ENCODE measurements at regions not wholly inside any gene's neighbourhood (a gene's known extent, or its start where the extent isn't known, plus 50 kb on each side); places are given as distances from the start of the nearest gene placed in this dataset.

DNA sequence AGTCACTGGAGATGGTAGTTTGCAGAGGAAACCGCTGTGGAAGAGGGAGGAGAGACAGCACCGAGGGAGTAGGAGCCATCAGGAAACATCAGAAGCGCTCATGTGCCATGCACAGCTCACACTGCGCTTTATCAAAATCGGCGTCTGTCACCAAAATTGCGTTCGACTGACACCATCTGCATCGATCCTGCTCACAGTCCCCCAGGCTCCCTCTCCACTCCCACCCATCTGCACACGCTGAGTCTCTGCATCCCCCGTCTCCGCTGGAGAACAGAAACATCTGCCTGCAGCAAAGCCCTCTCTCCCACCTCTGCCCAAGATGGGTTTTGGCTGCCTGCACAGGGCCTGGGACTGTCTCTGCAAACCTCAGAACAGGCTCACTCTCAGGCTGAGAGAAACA is 187.5 kb upstream of the RPL38 start:
- Mint-ChIP-seq H3K4me1 (ENCODE audit: unreplicated experiment) (no peaks in the 10 kb centered on the region), H3K9me3 (ENCODE audit: unreplicated experiment) (no peaks in the 10 kb centered on the region), H3K4me3 (ENCODE audit: unreplicated experiment) (no peak overlapping the region), H3K27ac (ENCODE audit: unreplicated experiment) (no peak overlapping the region), H3K36me3 (ENCODE audit: low read depth, unreplicated experiment) (no peaks in the 10 kb centered on the region), H3K27me3 (ENCODE audit: unreplicated experiment) (peaks cover 2% of the 10 kb centered on the region)
- no peak for DNase-seq (ENCODE audit: low spot score)
- TF ChIP-seq, protein P1, sequence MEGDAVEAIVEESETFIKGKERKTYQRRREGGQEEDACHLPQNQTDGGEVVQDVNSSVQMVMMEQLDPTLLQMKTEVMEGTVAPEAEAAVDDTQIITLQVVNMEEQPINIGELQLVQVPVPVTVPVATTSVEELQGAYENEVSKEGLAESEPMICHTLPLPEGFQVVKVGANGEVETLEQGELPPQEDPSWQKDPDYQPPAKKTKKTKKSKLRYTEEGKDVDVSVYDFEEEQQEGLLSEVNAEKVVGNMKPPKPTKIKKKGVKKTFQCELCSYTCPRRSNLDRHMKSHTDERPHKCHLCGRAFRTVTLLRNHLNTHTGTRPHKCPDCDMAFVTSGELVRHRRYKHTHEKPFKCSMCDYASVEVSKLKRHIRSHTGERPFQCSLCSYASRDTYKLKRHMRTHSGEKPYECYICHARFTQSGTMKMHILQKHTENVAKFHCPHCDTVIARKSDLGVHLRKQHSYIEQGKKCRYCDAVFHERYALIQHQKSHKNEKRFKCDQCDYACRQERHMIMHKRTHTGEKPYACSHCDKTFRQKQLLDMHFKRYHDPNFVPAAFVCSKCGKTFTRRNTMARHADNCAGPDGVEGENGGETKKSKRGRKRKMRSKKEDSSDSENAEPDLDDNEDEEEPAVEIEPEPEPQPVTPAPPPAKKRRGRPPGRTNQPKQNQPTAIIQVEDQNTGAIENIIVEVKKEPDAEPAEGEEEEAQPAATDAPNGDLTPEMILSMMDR (IDR thresholded peaks at IDR 0.05; ENCODE audit: unreplicated experiment) = no peak

DNA sequence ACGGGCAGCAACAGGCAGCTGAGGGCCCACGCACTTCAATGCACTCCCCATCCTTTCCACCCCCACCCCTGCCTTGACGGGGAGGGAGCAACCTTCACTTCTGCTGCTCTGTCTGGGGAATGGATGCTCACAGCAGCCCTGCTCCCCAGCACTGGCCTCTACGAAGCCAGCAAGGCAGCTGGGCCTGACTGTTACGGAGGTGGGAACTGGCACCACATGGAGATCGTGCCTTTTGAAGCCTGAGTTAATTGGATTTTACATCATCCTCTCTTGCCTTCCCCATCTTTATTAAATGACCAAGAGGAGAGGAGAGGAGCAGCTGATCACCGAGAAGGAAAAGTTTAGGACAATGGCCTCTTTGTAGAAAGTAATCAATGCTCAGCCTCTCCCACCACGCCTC is 187.0 kb upstream of the RPL38 start:
- no peak overlapping the region for H3K4me3 Mint-ChIP-seq (ENCODE audit: unreplicated experiment)
- no peak overlapping the region for H3K27ac Mint-ChIP-seq (ENCODE audit: unreplicated experiment)
- no peaks in the 10 kb centered on the region for H3K4me1 Mint-ChIP-seq (ENCODE audit: unreplicated experiment)
- TF ChIP-seq, protein P1 (IDR thresholded peaks at IDR 0.05; ENCODE audit: unreplicated experiment) = no peak
- H3K9me3 Mint-ChIP-seq (ENCODE audit: unreplicated experiment) = no peaks in the 10 kb centered on the region
- H3K27me3 Mint-ChIP-seq (ENCODE audit: unreplicated experiment) = peaks cover 2% of the 10 kb centered on the region
- no peak for DNase-seq (ENCODE audit: low spot score)
- no peaks in the 10 kb centered on the region for H3K36me3 Mint-ChIP-seq (ENCODE audit: low read depth, unreplicated experiment)

DNA sequence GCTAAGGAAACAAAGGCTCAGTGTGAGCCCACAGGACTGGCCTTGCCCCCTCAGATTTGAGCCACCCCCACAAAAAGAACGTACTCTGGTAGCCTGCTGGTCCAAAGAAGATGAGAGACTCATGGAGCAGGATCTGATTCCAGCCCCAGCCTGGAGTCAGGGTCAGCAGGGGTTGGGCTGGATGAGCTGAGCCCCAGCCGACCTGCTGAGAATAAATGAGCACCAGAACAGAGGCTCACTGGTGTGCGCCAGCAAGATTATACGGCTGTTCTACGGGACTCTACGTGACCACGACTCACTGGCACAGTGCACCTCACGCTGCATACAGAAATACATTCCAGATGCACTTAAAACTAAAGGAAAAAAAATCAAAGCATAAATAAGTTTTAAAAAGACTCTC is 186.0 kb upstream of the RPL38 start:
- no peak overlapping the region for H3K27ac Mint-ChIP-seq (ENCODE audit: unreplicated experiment)
- TF ChIP-seq, protein P1 (IDR thresholded peaks at IDR 0.05; ENCODE audit: unreplicated experiment) = no peak
- no peaks in the 10 kb centered on the region for H3K36me3 Mint-ChIP-seq (ENCODE audit: low read depth, unreplicated experiment)
- no peak overlapping the region for H3K4me3 Mint-ChIP-seq (ENCODE audit: unreplicated experiment)
- DNase-seq (ENCODE audit: low spot score) = no peak
- no peaks in the 10 kb centered on the region for H3K9me3 Mint-ChIP-seq (ENCODE audit: unreplicated experiment)
- H3K4me1 Mint-ChIP-seq (ENCODE audit: unreplicated experiment) = no peaks in the 10 kb centered on the region
- peaks cover 2% of the 10 kb centered on the region for H3K27me3 Mint-ChIP-seq (ENCODE audit: unreplicated experiment)

DNA sequence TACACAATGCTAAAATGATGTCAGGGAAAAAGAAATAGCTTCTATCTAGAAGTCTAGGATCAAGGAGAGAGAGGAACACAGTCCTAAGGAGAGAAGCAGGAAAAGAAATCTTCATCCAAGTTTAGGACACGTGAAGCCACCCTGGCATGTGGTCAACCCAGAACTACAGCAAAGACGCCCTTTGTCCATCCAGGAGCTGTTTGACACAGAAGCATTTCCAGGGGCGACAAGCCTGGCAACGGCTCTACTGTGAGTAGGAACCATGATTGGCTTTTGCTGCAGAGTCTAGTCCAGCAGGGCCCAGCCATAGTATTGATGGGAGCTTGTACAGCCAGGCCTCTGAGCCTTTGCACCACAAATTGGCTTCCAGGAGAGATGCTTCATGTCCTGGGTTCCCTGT is 185.4 kb upstream of the RPL38 start:
- H3K27me3 Mint-ChIP-seq (ENCODE audit: unreplicated experiment) = peaks cover 2% of the 10 kb centered on the region
- TF ChIP-seq, protein P1 (IDR thresholded peaks at IDR 0.05; ENCODE audit: unreplicated experiment) = no peak

DNA sequence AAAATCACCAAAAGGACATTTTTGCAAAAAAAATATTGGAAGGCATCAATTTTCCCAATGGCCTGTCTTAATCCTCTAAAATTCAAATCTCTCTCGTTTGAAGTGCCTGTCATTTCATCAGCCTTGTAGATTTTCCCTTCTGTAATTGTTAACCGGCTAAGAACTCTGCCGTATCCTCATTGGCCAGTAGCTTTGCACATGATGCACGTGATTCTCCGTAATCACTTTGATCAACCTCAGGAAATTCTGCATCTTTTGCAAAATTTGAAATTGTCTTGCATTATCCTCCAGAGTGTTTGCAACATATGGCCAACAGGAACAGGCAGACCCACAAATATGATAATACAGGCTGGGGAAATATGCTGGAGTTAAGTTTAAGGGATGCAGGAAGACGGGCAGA is 184.2 kb upstream of the RPL38 start:
- Mint-ChIP-seq H3K27ac (ENCODE audit: unreplicated experiment) (no peak overlapping the region), H3K27me3 (ENCODE audit: unreplicated experiment) (peaks cover 2% of the 10 kb centered on the region), H3K4me3 (ENCODE audit: unreplicated experiment) (no peak overlapping the region), H3K4me1 (ENCODE audit: unreplicated experiment) (no peaks in the 10 kb centered on the region), H3K9me3 (ENCODE audit: unreplicated experiment) (no peaks in the 10 kb centered on the region), H3K36me3 (ENCODE audit: low read depth, unreplicated experiment) (no peaks in the 10 kb centered on the region)
- DNase-seq (ENCODE audit: low spot score) = no peak
- TF ChIP-seq, protein P1 (IDR thresholded peaks at IDR 0.05; ENCODE audit: unreplicated experiment) = no peak

More for the DNA sequence above, 185.4 kb upstream of the RPL38 start:
- Mint-ChIP-seq H3K4me3 (ENCODE audit: unreplicated experiment) (no peak overlapping the region), H3K4me1 (ENCODE audit: unreplicated experiment) (no peaks in the 10 kb centered on the region), H3K9me3 (ENCODE audit: unreplicated experiment) (no peaks in the 10 kb centered on the region), H3K27ac (ENCODE audit: unreplicated experiment) (no peak overlapping the region), H3K36me3 (ENCODE audit: low read depth, unreplicated experiment) (no peaks in the 10 kb centered on the region)
- no peak for DNase-seq (ENCODE audit: low spot score)

Measured in endothelial cell (in vitro differentiated cells).